ENCODE measurements at regions not wholly inside any gene's neighbourhood (a gene's known extent, or its start where the extent isn't known, plus 50 kb on each side); places are given as distances from the start of the nearest gene placed in this dataset.
A peak's percentile ranks its signal among the peaks of the same experiment; 100 is the strongest.

- intact Hi-C loops (cut with DNase I) = loop anchor here (5.0 kb wide), 1 partner anchor 36 kb away; no protein-coding TSS in a partner anchor
- DNase-seq (ENCODE audit: missing footprints) = no peak
- no peak for ATAC-seq
These were observed 398.3 kb upstream of the NPVF start for GRCh38 chr7:25626451-25627131.

GRCh38 chr7:25628446-25628845 lies 400.2 kb upstream of the NPVF start:
- no peak for DNase-seq (ENCODE audit: missing footprints)
- intact Hi-C loops (cut with DNase I) = loop anchor here (5.0 kb wide), 1 partner anchor 34 kb away; no protein-coding TSS in a partner anchor
- ATAC-seq = no peak

GRCh38 chr7:25632616-25633015 lies 404.3 kb upstream of the NPVF start:
- ATAC-seq (no peak), DNase-seq (ENCODE audit: missing footprints) (no peak)
- intact Hi-C loops (cut with DNase I) = no loop called here

- DNase-seq (ENCODE audit: missing footprints) = no peak
- no peak for ATAC-seq
- intact Hi-C loops (cut with DNase I) = no loop called here
These were observed 405.2 kb upstream of the NPVF start for GRCh38 chr7:25633426-25634036.

- DNase-seq (ENCODE audit: missing footprints) (no peak), ATAC-seq (peak; percentile 67)
- intact Hi-C loops (cut with DNase I) = no loop called here
These were observed 407.9 kb upstream of the NPVF start for GRCh38 chr7:25636168-25636567.

- peak; percentile 78 for ATAC-seq
- DNase-seq (ENCODE audit: missing footprints) = peak; percentile 73
- intact Hi-C loops (cut with DNase I) = no loop called here
These were observed 408.6 kb upstream of the NPVF start for GRCh38 chr7:25636871-25637283.

- intact Hi-C loops (cut with DNase I) = no loop called here
- ATAC-seq (peak; percentile 30), DNase-seq (ENCODE audit: missing footprints) (no peak)
These were observed 409.8 kb upstream of the NPVF start for GRCh38 chr7:25638068-25638467.

GRCh38 chr7:25638590-25639244 lies 410.4 kb upstream of the NPVF start:
- intact Hi-C loops (cut with DNase I) = no loop called here
- DNase-seq (ENCODE audit: missing footprints) (no peak), ATAC-seq (no peak)

- intact Hi-C loops (cut with DNase I) = no loop called here
- ATAC-seq = no peak
- no peak for DNase-seq (ENCODE audit: missing footprints)
These were observed 414.6 kb upstream of the NPVF start for GRCh38 chr7:25642849-25643248.

GRCh38 chr7:25643286-25643685 lies 415.0 kb upstream of the NPVF start:
- DNase-seq (ENCODE audit: missing footprints) = no peak
- ATAC-seq = no peak
- intact Hi-C loops (cut with DNase I) = no loop called here

GRCh38 chr7:25643770-25644394 lies 415.6 kb upstream of the NPVF start:
- no peak for DNase-seq (ENCODE audit: missing footprints)
- intact Hi-C loops (cut with DNase I) = no loop called here
- ATAC-seq = no peak

GRCh38 chr7:25646726-25647413 lies 418.6 kb upstream of the NPVF start:
- intact Hi-C loops (cut with DNase I) = no loop called here
- DNase-seq (ENCODE audit: missing footprints) = no peak
- no peak for ATAC-seq

GRCh38 chr7:25647872-25648271 lies 419.6 kb upstream of the NPVF start:
- no peak for ATAC-seq
- DNase-seq (ENCODE audit: missing footprints) = no peak
- intact Hi-C loops (cut with DNase I) = no loop called here

GRCh38 chr7:25652366-25652765 lies 424.1 kb upstream of the NPVF start:
- DNase-seq (ENCODE audit: missing footprints) = no peak
- intact Hi-C loops (cut with DNase I) = no loop called here
- no peak for ATAC-seq

- DNase-seq (ENCODE audit: missing footprints) (no peak), ATAC-seq (no peak)
- intact Hi-C loops (cut with DNase I) = no loop called here
These were observed 425.1 kb upstream of the NPVF start for GRCh38 chr7:25653384-25653783.

GRCh38 chr7:25656071-25656470 lies 427.8 kb upstream of the NPVF start:
- intact Hi-C loops (cut with DNase I) = no loop called here
- no peak for DNase-seq (ENCODE audit: missing footprints)
- ATAC-seq = no peak

- intact Hi-C loops (cut with DNase I) = no loop called here
- DNase-seq (ENCODE audit: missing footprints) (no peak), ATAC-seq (peak; percentile 23)
These were observed 428.3 kb upstream of the NPVF start for GRCh38 chr7:25656581-25657026.

- no peak for DNase-seq (ENCODE audit: missing footprints)
- peak; percentile 14 for ATAC-seq
- intact Hi-C loops (cut with DNase I) = no loop called here
These were observed 430.1 kb upstream of the NPVF start for GRCh38 chr7:25658375-25658774.

GRCh38 chr7:25659841-25660240 lies 431.6 kb upstream of the NPVF start:
- intact Hi-C loops (cut with DNase I) = loop anchor here (5.0 kb wide), 2 partner anchors 33 to 88 kb away; no protein-coding TSS in a partner anchor
- DNase-seq (ENCODE audit: missing footprints) = no peak
- no peak for ATAC-seq

Measured in Right ventricle myocardium inferior (tissue), 1 donor.